ENCODE measurements at regions not wholly inside any gene's neighbourhood (a gene's known extent, or its start where the extent isn't known, plus 50 kb on each side); places are given as distances from the start of the nearest gene placed in this dataset.

- no peak overlapping the region for H3K4me3 ChIP-seq (ENCODE audit: low read depth, low read length)
- no peak for DNase-seq (ENCODE audit: low read depth)
Observed at GRCh38 chr2:238658054-238658407, 189.9 kb upstream of the TWIST2 start.

GRCh38 chr2:238658820-238659219 lies 189.1 kb upstream of the TWIST2 start:
- no peak for DNase-seq (ENCODE audit: low read depth)
- H3K4me3 ChIP-seq (ENCODE audit: low read depth, low read length) = no peak overlapping the region

GRCh38 chr2:238659231-238659630 lies 188.7 kb upstream of the TWIST2 start:
- no peak for DNase-seq (ENCODE audit: low read depth)
- no peak overlapping the region for H3K4me3 ChIP-seq (ENCODE audit: low read depth, low read length)

- no peak overlapping the region for H3K4me3 ChIP-seq (ENCODE audit: low read depth, low read length)
- no peak for DNase-seq (ENCODE audit: low read depth)
Observed at GRCh38 chr2:238663586-238663985, 184.3 kb upstream of the TWIST2 start.

GRCh38 chr2:238665919-238666318 lies 182.0 kb upstream of the TWIST2 start:
- DNase-seq (ENCODE audit: low read depth) = no peak
- H3K4me3 ChIP-seq (ENCODE audit: low read depth, low read length) = no peak overlapping the region

GRCh38 chr2:238666543-238666942 lies 181.3 kb upstream of the TWIST2 start:
- no peak overlapping the region for H3K4me3 ChIP-seq (ENCODE audit: low read depth, low read length)
- no peak for DNase-seq (ENCODE audit: low read depth)

- no peak for DNase-seq (ENCODE audit: low read depth)
- no peak overlapping the region for H3K4me3 ChIP-seq (ENCODE audit: low read depth, low read length)
Observed at GRCh38 chr2:238667008-238667407, 180.9 kb upstream of the TWIST2 start.

GRCh38 chr2:238667639-238668038 lies 180.2 kb upstream of the TWIST2 start:
- H3K4me3 ChIP-seq (ENCODE audit: low read depth, low read length) = no peak overlapping the region
- DNase-seq (ENCODE audit: low read depth) = no peak

- no peak for DNase-seq (ENCODE audit: low read depth)
- H3K4me3 ChIP-seq (ENCODE audit: low read depth, low read length) = no peak overlapping the region
Observed at GRCh38 chr2:238668426-238668825, 179.5 kb upstream of the TWIST2 start.

GRCh38 chr2:238669046-238669445 lies 178.8 kb upstream of the TWIST2 start:
- H3K4me3 ChIP-seq (ENCODE audit: low read depth, low read length) = no peak overlapping the region
- DNase-seq (ENCODE audit: low read depth) = no peak

- H3K4me3 ChIP-seq (ENCODE audit: low read depth, low read length) = no peak overlapping the region
- DNase-seq (ENCODE audit: low read depth) = no peak
Observed at GRCh38 chr2:238669581-238670080, 178.3 kb upstream of the TWIST2 start.

- H3K4me3 ChIP-seq (ENCODE audit: low read depth, low read length) = no peak overlapping the region
- no peak for DNase-seq (ENCODE audit: low read depth)
Observed at GRCh38 chr2:238670111-238670585, 177.7 kb upstream of the TWIST2 start.

GRCh38 chr2:238682536-238682935 lies 165.3 kb upstream of the TWIST2 start:
- no peak for DNase-seq (ENCODE audit: low read depth)
- H3K4me3 ChIP-seq (ENCODE audit: low read depth, low read length) = no peak overlapping the region

GRCh38 chr2:238684362-238685326 lies 163.2 kb upstream of the TWIST2 start:
- peak; percentile 99 for DNase-seq (ENCODE audit: low read depth)

GRCh38 chr2:238685327-238685709 lies 162.6 kb upstream of the TWIST2 start:
- no peak overlapping the region for H3K4me3 ChIP-seq (ENCODE audit: low read depth, low read length)
- DNase-seq (ENCODE audit: low read depth) = no peak

More at GRCh38 chr2:238684362-238685326, 163.2 kb upstream of the TWIST2 start:
- no peak overlapping the region for H3K4me3 ChIP-seq (ENCODE audit: low read depth, low read length)

GRCh38 chr2:238685713-238686112 lies 162.2 kb upstream of the TWIST2 start:
- no peak for DNase-seq (ENCODE audit: low read depth)
- no peak overlapping the region for H3K4me3 ChIP-seq (ENCODE audit: low read depth, low read length)

- no peak for DNase-seq (ENCODE audit: low read depth)
- no peak overlapping the region for H3K4me3 ChIP-seq (ENCODE audit: low read depth, low read length)
Observed at GRCh38 chr2:238686223-238686622, 161.7 kb upstream of the TWIST2 start.

- no peak overlapping the region for H3K4me3 ChIP-seq (ENCODE audit: low read depth, low read length)
- DNase-seq (ENCODE audit: low read depth) = no peak
Observed at GRCh38 chr2:238688193-238689153, 159.4 kb upstream of the TWIST2 start.

GRCh38 chr2:238689331-238689730 lies 158.6 kb upstream of the TWIST2 start:
- no peak for DNase-seq (ENCODE audit: low read depth)

GRCh38 chr2:238689871-238690389 lies 158.0 kb upstream of the TWIST2 start:
- no peak for DNase-seq (ENCODE audit: low read depth)

More at GRCh38 chr2:238689331-238689730, 158.6 kb upstream of the TWIST2 start:
- no peak overlapping the region for H3K4me3 ChIP-seq (ENCODE audit: low read depth, low read length)

More at GRCh38 chr2:238689871-238690389, 158.0 kb upstream of the TWIST2 start:
- no peak overlapping the region for H3K4me3 ChIP-seq (ENCODE audit: low read depth, low read length)
